ENCODE measurements at regions not wholly inside any gene's neighbourhood (a gene's known extent, or its start where the extent isn't known, plus 50 kb on each side); places are given as distances from the start of the nearest gene placed in this dataset.

GRCh38 chr1:25168193-25169071 lies 63.9 kb downstream of the SYF2 start (continued):
- TF ChIP-seq NR2F1 (CRISPR knock-in tag; IDR thresholded peaks at IDR 0.05) (peak; percentile 45 to 72; a peak in 3 of 4 replicates), ZNF740 (CRISPR knock-in tag; IDR thresholded peaks at IDR 0.05) (no peak), RAD51 (IDR thresholded peaks at IDR 0.05; ENCODE audit: borderline replicate concordance) (no peak), TMF1 (CRISPR knock-in tag; IDR thresholded peaks at IDR 0.05; ENCODE audit: low read depth) (no peak), CEBPB (IDR thresholded peaks at IDR 0.05; ENCODE audit: borderline replicate concordance, low read depth, low read length) (no peak), ZNF512B (CRISPR knock-in tag; IDR thresholded peaks at IDR 0.05; ENCODE audit: borderline replicate concordance) (no peak), ZNF569 (CRISPR knock-in tag; IDR thresholded peaks at IDR 0.05; ENCODE audit: borderline replicate concordance) (no peak), POLR2AphosphoS5 (IDR thresholded peaks at IDR 0.05; ENCODE audit: low read depth, low read length) (no peak), FLYWCH1 (CRISPR knock-in tag; IDR thresholded peaks at IDR 0.05) (no peak), ZNF564 (CRISPR knock-in tag; IDR thresholded peaks at IDR 0.05) (no peak), ZBTB7A (CRISPR knock-in tag; IDR thresholded peaks at IDR 0.05) (peak; percentile 76; the same call in 1 of the 2 replicates), ZNF235 (CRISPR knock-in tag; IDR thresholded peaks at IDR 0.05; ENCODE audit: borderline replicate concordance) (peak; percentile 59; the same call in 1 of the 2 replicates), TEAD2 (CRISPR knock-in tag; IDR thresholded peaks at IDR 0.05) (no peak), KAT2B (IDR thresholded peaks at IDR 0.05; ENCODE audit: borderline replicate concordance, low read depth, low read length) (no peak), GZF1 (CRISPR knock-in tag; IDR thresholded peaks at IDR 0.05) (peak; percentile 64; the same call in 1 of the 2 replicates), TRIM24 (CRISPR knock-in tag; IDR thresholded peaks at IDR 0.05) (no peak), GRHL1 (CRISPR knock-in tag; conservative IDR thresholded peaks at IDR 0.05) (no peak), ZNF672 (CRISPR knock-in tag; IDR thresholded peaks at IDR 0.05) (no peak), ZNF616 (CRISPR knock-in tag; IDR thresholded peaks at IDR 0.05; ENCODE audit: low read depth) (no peak), U2AF1 (optimal IDR thresholded peaks at IDR 0.05; ENCODE audit: low read depth, low read length) (no peak), ZNF768 (CRISPR knock-in tag; IDR thresholded peaks at IDR 0.05) (0 out of 2 replicates have a peak, but pooled peaks have one; percentile 38), RARA (CRISPR knock-in tag; IDR thresholded peaks at IDR 0.05) (peak; percentile 83), KAT8 (CRISPR knock-in tag; IDR thresholded peaks at IDR 0.05) (peak; percentile 77), ZNF460 (CRISPR knock-in tag; IDR thresholded peaks at IDR 0.05; ENCODE audit: borderline replicate concordance) (no peak), SP1 (IDR thresholded peaks at IDR 0.05) (no peak), SP1 (CRISPR knock-in tag; IDR thresholded peaks at IDR 0.05) (no peak)

Data from HepG2 (cell line).